ENCODE measurements at regions not wholly inside any gene's neighbourhood (a gene's known extent, or its start where the extent isn't known, plus 50 kb on each side); places are given as distances from the start of the nearest gene placed in this dataset.

DNA sequence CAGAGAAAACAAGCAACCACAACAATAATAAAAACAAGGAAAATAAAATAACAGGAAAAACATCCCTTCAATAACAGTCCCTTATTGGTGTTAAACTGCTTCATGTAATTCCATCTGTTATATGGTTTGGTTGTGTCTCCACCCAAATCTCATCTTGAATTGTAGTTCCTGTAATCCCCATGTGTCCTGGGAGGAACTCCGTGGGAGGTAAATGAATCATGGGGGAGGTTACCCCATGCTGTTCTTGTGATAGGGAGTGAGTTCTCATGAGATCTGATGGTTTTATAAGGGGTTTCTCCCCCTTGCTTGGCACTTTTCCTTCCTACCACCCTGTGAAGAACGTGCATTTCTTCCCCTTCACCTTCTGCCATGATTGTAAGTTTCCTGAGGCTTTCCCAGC is 369.8 kb downstream of the TMEM232 start:
- Histone ChIP-seq H3K4me3 (no peak overlapping the region), H3K9me3 (replicated peaks; ENCODE audit: control insufficient read depth, insufficient read depth, low read length) (no peaks in the 10 kb centered on the region), H3K27ac (ENCODE audit: control insufficient read depth, insufficient read depth) (no peak overlapping the region), H3K4me1 (ENCODE audit: control insufficient read depth, insufficient read depth, low read length) (no peaks in the 10 kb centered on the region), H3K36me3 (ENCODE audit: control insufficient read depth in 2 of 2, insufficient read depth in 2 of 2, low read length in 1 of 2) (no peaks in the 10 kb centered on the region), H2AFZ (ENCODE audit: control insufficient read depth, low read depth, low read length) (no peak overlapping the region), H3K4me2 (ENCODE audit: control insufficient read depth, insufficient read depth) (no peak overlapping the region), H3K9ac (ENCODE audit: control insufficient read depth, insufficient read depth, low read length) (no peak overlapping the region), H4K20me1 (ENCODE audit: control insufficient read depth, insufficient read depth) (no peaks in the 10 kb centered on the region), H3K79me2 (ENCODE audit: control insufficient read depth, insufficient read depth, low read length) (no peaks in the 10 kb centered on the region), H3K27me3 (replicated peaks in 1 of 2; ENCODE audit: control insufficient read depth in 2 of 2, insufficient read depth in 2 of 2, low read length in 1 of 2) (no peaks in the 10 kb centered on the region)
- FAIRE-seq (no peak), DNase-seq (ENCODE audit: low read depth, low spot score) (no peak), ATAC-seq (no peak)
- no peak for TF ChIP-seq BMI1 (IDR thresholded peaks at IDR 0.05; ENCODE audit: borderline replicate concordance)
- TF ChIP-seq, protein P1, sequence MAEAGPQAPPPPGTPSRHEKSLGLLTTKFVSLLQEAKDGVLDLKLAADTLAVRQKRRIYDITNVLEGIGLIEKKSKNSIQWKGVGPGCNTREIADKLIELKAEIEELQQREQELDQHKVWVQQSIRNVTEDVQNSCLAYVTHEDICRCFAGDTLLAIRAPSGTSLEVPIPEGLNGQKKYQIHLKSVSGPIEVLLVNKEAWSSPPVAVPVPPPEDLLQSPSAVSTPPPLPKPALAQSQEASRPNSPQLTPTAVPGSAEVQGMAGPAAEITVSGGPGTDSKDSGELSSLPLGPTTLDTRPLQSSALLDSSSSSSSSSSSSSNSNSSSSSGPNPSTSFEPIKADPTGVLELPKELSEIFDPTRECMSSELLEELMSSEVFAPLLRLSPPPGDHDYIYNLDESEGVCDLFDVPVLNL (IDR thresholded peaks at IDR 0.05; ENCODE audit: low read depth, low read length) = no peak
- no peak for TF ChIP-seq SIN3A (IDR thresholded peaks at IDR 0.05; ENCODE audit: low read depth, low read length)
- no peak for TF ChIP-seq CEBPB (IDR thresholded peaks at IDR 0.05; ENCODE audit: borderline replicate concordance in 1 of 2, low read depth in 2 of 2, low read length in 2 of 2)
- SMC1A ChIA-PET (ENCODE audit: uncharacterized antibody, unreplicated experiment) = no interaction called here
- 38% methylated on average over 2 of the region's 2 CpGs for WGBS (ENCODE audit: insufficient coverage, insufficient replicate concordance, low lambda C conversion rate, missing lambda C conversion rate)
- CTCF ChIA-PET = no interaction called here
- no TSS peak for BruUV-seq (replicated peaks)
- intact Hi-C loops (cut with micrococcal nuclease; ENCODE audit: unreplicated experiment) (no loop called here), in situ Hi-C loops (cut with MboI) (no loop called here)
- POLR2A ChIA-PET = no interaction called here
- RAD21 ChIA-PET (ENCODE audit: unreplicated experiment) = no interaction called here

DNA sequence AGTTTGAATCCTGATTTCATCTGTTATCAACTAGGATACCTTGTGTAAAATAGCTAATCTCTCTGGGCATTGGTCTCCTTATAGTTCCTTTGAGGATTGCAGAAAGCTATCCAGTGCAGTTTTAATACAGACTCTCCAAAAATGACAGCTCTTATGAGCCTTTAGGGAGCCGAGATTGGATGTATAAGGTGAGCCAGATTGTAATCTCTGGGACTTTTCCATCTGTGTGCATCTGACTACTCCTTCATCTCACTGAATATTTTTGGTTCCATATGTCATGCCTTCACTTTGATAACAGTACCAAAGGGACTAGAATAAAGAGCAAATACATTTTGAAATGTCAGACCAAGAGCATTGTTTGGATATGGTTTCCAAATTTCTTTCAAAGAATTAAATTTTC is 367.2 kb downstream of the TMEM232 start:
- intact Hi-C loops (cut with micrococcal nuclease; ENCODE audit: unreplicated experiment) = no loop called here
- 0% methylated on average over 1 of the region's 1 CpG for WGBS (ENCODE audit: insufficient coverage, insufficient replicate concordance, low lambda C conversion rate, missing lambda C conversion rate)
- CTCF ChIA-PET = no interaction called here
- Histone ChIP-seq H3K27ac (ENCODE audit: control insufficient read depth, insufficient read depth) (no peak overlapping the region), H4K20me1 (ENCODE audit: control insufficient read depth, insufficient read depth) (no peaks in the 10 kb centered on the region), H3K79me2 (ENCODE audit: control insufficient read depth, insufficient read depth, low read length) (no peaks in the 10 kb centered on the region), H3K4me2 (ENCODE audit: control insufficient read depth, insufficient read depth) (no peak overlapping the region), H3K4me3 (no peak overlapping the region), H3K36me3 (ENCODE audit: control insufficient read depth in 2 of 2, insufficient read depth in 2 of 2, low read length in 1 of 2) (no peaks in the 10 kb centered on the region), H3K27me3 (replicated peaks in 1 of 2; ENCODE audit: control insufficient read depth in 2 of 2, insufficient read depth in 2 of 2, low read length in 1 of 2) (no peaks in the 10 kb centered on the region), H3K9me3 (replicated peaks; ENCODE audit: control insufficient read depth, insufficient read depth, low read length) (no peaks in the 10 kb centered on the region), H3K4me1 (ENCODE audit: control insufficient read depth, insufficient read depth, low read length) (no peaks in the 10 kb centered on the region), H3K9ac (ENCODE audit: control insufficient read depth, insufficient read depth, low read length) (no peak overlapping the region), H2AFZ (ENCODE audit: control insufficient read depth, low read depth, low read length) (no peak overlapping the region)
- BruUV-seq (replicated peaks) = no TSS peak
- ATAC-seq (no peak), FAIRE-seq (no peak), DNase-seq (ENCODE audit: low read depth, low spot score) (no peak)
- SMC1A ChIA-PET (ENCODE audit: uncharacterized antibody, unreplicated experiment) = no interaction called here
- RAD21 ChIA-PET (ENCODE audit: unreplicated experiment) = no interaction called here
- POLR2A ChIA-PET = no interaction called here
- in situ Hi-C loops (cut with MboI) = no loop called here
- no peak for TF ChIP-seq SMAD1 (IDR thresholded peaks at IDR 0.05; ENCODE audit: low read depth, partially characterized antibody)
- TF ChIP-seq ZSCAN29 (IDR thresholded peaks at IDR 0.05) = no peak
- TF ChIP-seq SREBF1 (IDR thresholded peaks at IDR 0.05; ENCODE audit: low read length) = no peak
- TF ChIP-seq EED (IDR thresholded peaks at IDR 0.05; ENCODE audit: low read depth) = no peak
- no peak for TF ChIP-seq SMARCA5 (IDR thresholded peaks at IDR 0.05)
- no peak for TF ChIP-seq IRF4 (IDR thresholded peaks at IDR 0.05; ENCODE audit: low read depth, low read length)
- TF ChIP-seq KLF5 (IDR thresholded peaks at IDR 0.05; ENCODE audit: partially characterized antibody) = no peak
- no peak for TF ChIP-seq POU2F2 (IDR thresholded peaks at IDR 0.05; ENCODE audit: borderline replicate concordance, low read depth, low read length)
- TF ChIP-seq, protein P2, sequence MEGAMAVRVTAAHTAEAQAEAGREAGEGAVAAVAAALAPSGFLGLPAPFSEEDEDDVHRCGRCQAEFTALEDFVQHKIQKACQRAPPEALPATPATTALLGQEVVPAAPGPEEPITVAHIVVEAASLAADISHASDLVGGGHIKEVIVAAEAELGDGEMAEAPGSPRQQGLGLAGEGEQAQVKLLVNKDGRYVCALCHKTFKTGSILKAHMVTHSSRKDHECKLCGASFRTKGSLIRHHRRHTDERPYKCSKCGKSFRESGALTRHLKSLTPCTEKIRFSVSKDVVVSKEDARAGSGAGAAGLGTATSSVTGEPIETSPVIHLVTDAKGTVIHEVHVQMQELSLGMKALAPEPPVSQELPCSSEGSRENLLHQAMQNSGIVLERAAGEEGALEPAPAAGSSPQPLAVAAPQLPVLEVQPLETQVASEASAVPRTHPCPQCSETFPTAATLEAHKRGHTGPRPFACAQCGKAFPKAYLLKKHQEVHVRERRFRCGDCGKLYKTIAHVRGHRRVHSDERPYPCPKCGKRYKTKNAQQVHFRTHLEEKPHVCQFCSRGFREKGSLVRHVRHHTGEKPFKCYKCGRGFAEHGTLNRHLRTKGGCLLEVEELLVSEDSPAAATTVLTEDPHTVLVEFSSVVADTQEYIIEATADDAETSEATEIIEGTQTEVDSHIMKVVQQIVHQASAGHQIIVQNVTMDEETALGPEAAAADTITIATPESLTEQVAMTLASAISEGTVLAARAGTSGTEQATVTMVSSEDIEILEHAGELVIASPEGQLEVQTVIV (IDR thresholded peaks at IDR 0.05; ENCODE audit: borderline replicate concordance, partially characterized antibody) = no peak
- no peak for TF ChIP-seq FOXM1 (IDR thresholded peaks at IDR 0.05; ENCODE audit: low read depth, low read length)
- TF ChIP-seq TCF7 (IDR thresholded peaks at IDR 0.05; ENCODE audit: borderline replicate concordance) = no peak
- no peak for TF ChIP-seq NFYB (IDR thresholded peaks at IDR 0.05; ENCODE audit: insufficient read depth, low read depth, low read length)
- no peak for TF ChIP-seq BMI1 (IDR thresholded peaks at IDR 0.05; ENCODE audit: borderline replicate concordance)
- TF ChIP-seq FOS (IDR thresholded peaks at IDR 0.05; ENCODE audit: borderline replicate concordance, extremely low read depth, insufficient read length) = no peak

Measured in GM12878 (cell line).